Activated CD4-positive, alpha-beta T cell treated with anti-CD3 and anti-CD28 coated beads for 24 hours (primary cell): ENCODE measurements at regions not wholly inside any gene's neighbourhood (a gene's known extent, or its start where the extent isn't known, plus 50 kb on each side); places are given as distances from the start of the nearest gene placed in this dataset.
"Not testable (repeated sequence)": the region's sequence is repeated elsewhere in the genome, so short reads cannot be mapped to it uniquely, and the experiment has no call there.

Experiments used
- DNase-seq, 2 donors: peaks; one replicate each; pipeline ENCODE4 v3.0.0-alpha.2; 2020; ENCODE audit warnings: low read depth in 2 of 2

GRCh38 chr14:21760360-21760759, 86.7 kb upstream of the OR4E1 start:
- not testable (repeated sequence) for DNase-seq

- DNase-seq = no peak
These were observed 75.8 kb upstream of the OR4E1 start for GRCh38 chr14:21749306-21749868.

- DNase-seq = peak; percentile 21 to 43
These were observed 75.3 kb upstream of the OR4E1 start for GRCh38 chr14:21748869-21749303.

GRCh38 chr14:21735639-21736307, 62.2 kb upstream of the OR4E1 start:
- DNase-seq = no peak

GRCh38 chr14:21735200-21735599, 61.6 kb upstream of the OR4E1 start:
- DNase-seq = no peak

GRCh38 chr14:21734457-21735074, 60.9 kb upstream of the OR4E1 start:
- DNase-seq = peak in 1 of 2 donors; percentile 34

GRCh38 chr14:21729703-21730233, 56.1 kb upstream of the OR4E1 start:
- DNase-seq = no peak

- no peak for DNase-seq
These were observed 51.6 kb upstream of the OR4E1 start for GRCh38 chr14:21725250-21725649.

- no peak for DNase-seq
These were observed 50.7 kb upstream of the OR4E1 start for GRCh38 chr14:21724090-21724973.

GRCh38 chr14:21723431-21724045, 49.9 kb upstream of the OR4E1 start:
- DNase-seq = peak in 1 of 2 donors; percentile 24
